ENCODE measurements at regions not wholly inside any gene's neighbourhood (a gene's known extent, or its start where the extent isn't known, plus 50 kb on each side); places are given as distances from the start of the nearest gene placed in this dataset.

- peak in 29 of 51 donors; percentile 14 to 74 (median 36) for DNase-seq
These were observed 256.6 kb downstream of the DLL1 start for GRCh38 chr6:170034294-170034693.

GRCh38 chr6:170033666-170034065 lies 257.2 kb downstream of the DLL1 start:
- no peak for DNase-seq

GRCh38 chr6:170032706-170033309 lies 258.1 kb downstream of the DLL1 start:
- DNase-seq, result no peak

GRCh38 chr6:170032197-170032596 lies 258.7 kb downstream of the DLL1 start:
- DNase-seq, result no peak

- DNase-seq, result no peak
These were observed 259.2 kb downstream of the DLL1 start for GRCh38 chr6:170031684-170032121.

GRCh38 chr6:170030821-170031471 lies 259.9 kb downstream of the DLL1 start:
- DNase-seq, result peak in 1 of 51 donors; percentile 14

GRCh38 chr6:170030284-170030815 lies 260.5 kb downstream of the DLL1 start:
- DNase-seq, result no peak

GRCh38 chr6:170029416-170030283 lies 261.2 kb downstream of the DLL1 start:
- no peak for DNase-seq

- DNase-seq, result no peak
These were observed 262.1 kb downstream of the DLL1 start for GRCh38 chr6:170028629-170029345.

GRCh38 chr6:170027647-170028043 lies 263.2 kb downstream of the DLL1 start:
- no peak for DNase-seq

GRCh38 chr6:170026751-170027646 lies 263.9 kb downstream of the DLL1 start:
- DNase-seq, result no peak

- DNase-seq, result no peak
These were observed 264.7 kb downstream of the DLL1 start for GRCh38 chr6:170025935-170026750.

- no peak for DNase-seq
These were observed 265.5 kb downstream of the DLL1 start for GRCh38 chr6:170025341-170025911.

- peak in 1 of 51 donors; percentile 7 for DNase-seq
These were observed 265.9 kb downstream of the DLL1 start for GRCh38 chr6:170024940-170025339.

GRCh38 chr6:170023620-170024521 lies 267.0 kb downstream of the DLL1 start:
- no peak for DNase-seq

- no peak for DNase-seq
These were observed 267.9 kb downstream of the DLL1 start for GRCh38 chr6:170022827-170023619.

- DNase-seq, result no peak
These were observed 268.6 kb downstream of the DLL1 start for GRCh38 chr6:170022291-170022722.
